Hepatocyte (in vitro differentiated cells): ENCODE measurements at regions not wholly inside any gene's neighbourhood (a gene's known extent, or its start where the extent isn't known, plus 50 kb on each side); places are given as distances from the start of the nearest gene placed in this dataset.
"Not testable (repeated sequence)": the region's sequence is repeated elsewhere in the genome, so short reads cannot be mapped to it uniquely, and the experiment has no call there.

Experiments used
- DNase-seq: peaks from one replicate; pipeline ENCODE4 v3.0.0-alpha.2; 2016; ENCODE audit warnings: low spot score
- H2AFZ ChIP-seq: fragments of 200-600 bp; sonication (generic); 2 replicates; pipeline ENCODE4 v1.6.0; 2016; ENCODE audit warnings: antibody characterized with exemption, mild to moderate bottlenecking
- H3K27ac ChIP-seq: fragments of 200-600 bp; sonication (generic); 2 replicates; pipeline ENCODE4 v1.5.1; 2016; ENCODE audit warnings: mild to moderate bottlenecking
- H3K27me3 ChIP-seq: fragments of 200-600 bp; sonication (generic); 2 replicates; pipeline ENCODE4 v1.6.1; 2016
- H3K36me3 ChIP-seq: fragments of 200-600 bp; sonication (generic); replicated peaks from 2 replicates; pipeline ENCODE4 v1.5.1; 2016; ENCODE audit warnings: low read depth; ENCODE audit not compliant: insufficient read depth
- H3K4me1 ChIP-seq: fragments of 200-600 bp; sonication (generic); 2 replicates; pipeline ENCODE4 v1.5.1; 2016; ENCODE audit warnings: mild to moderate bottlenecking, moderate library complexity; ENCODE audit not compliant: insufficient read depth
- H3K4me2 ChIP-seq: fragments of 200-600 bp; sonication (generic); 2 replicates; pipeline ENCODE4 v1.6.0; 2016
- H3K4me3 ChIP-seq: fragments of 200-600 bp; sonication (generic); 2 replicates; pipeline ENCODE4 v1.5.1; 2016; ENCODE audit warnings: mild to moderate bottlenecking
- H3K79me2 ChIP-seq: fragments of 200-600 bp; sonication (generic); 2 replicates; pipeline ENCODE4 v1.6.0; 2017; ENCODE audit warnings: mild to moderate bottlenecking
- H3K9me2 ChIP-seq: fragments of 200-600 bp; sonication (generic); replicated peaks from 2 replicates; pipeline ENCODE4 v1.6.0; 2017; ENCODE audit warnings: mild to moderate bottlenecking; ENCODE audit not compliant: insufficient read depth
- H3K9me3 ChIP-seq: fragments of 200-600 bp; sonication (generic); 2 replicates; pipeline ENCODE4 v1.5.1; 2016; ENCODE audit warnings: low read depth, mild to moderate bottlenecking
- H4K20me1 ChIP-seq: fragments of 200-600 bp; sonication (generic); 2 replicates; pipeline ENCODE4 v1.6.0; 2016; ENCODE audit warnings: mild to moderate bottlenecking; ENCODE audit not compliant: insufficient read depth, poor library complexity, severe bottlenecking
- CTCF ChIP-seq: fragments of 200-600 bp; sonication (generic); IDR thresholded peaks from 2 replicates; pipeline ENCODE4 v1.5.1; 2016; ENCODE audit warnings: antibody characterized with exemption, mild to moderate bottlenecking; ENCODE audit not compliant: poor library complexity
- EZH2 ChIP-seq: fragments of 200-600 bp; sonication (generic); IDR thresholded peaks from 2 replicates; pipeline ENCODE4 v1.6.1; 2016; ENCODE audit warnings: antibody characterized with exemption, mild to moderate bottlenecking, borderline replicate concordance
- EZH2phosphoT487 ChIP-seq: fragments of 200-600 bp; sonication (generic); IDR thresholded peaks from one replicate; pipeline ENCODE4 v1.6.1; 2018; ENCODE audit warnings: antibody characterized with exemption, mild to moderate bottlenecking, low read depth, moderate library complexity; ENCODE audit not compliant: unreplicated experiment, severe bottlenecking
- WGBS: methylation state at CpG from one replicate; pipeline ENCODE4 v1.1.6; 2016; ENCODE audit warnings: low lambda C conversion rate; ENCODE audit errors: missing lambda C conversion rate; 5-methylcytosine and 5-hydroxymethylcytosine counted together

DNA sequence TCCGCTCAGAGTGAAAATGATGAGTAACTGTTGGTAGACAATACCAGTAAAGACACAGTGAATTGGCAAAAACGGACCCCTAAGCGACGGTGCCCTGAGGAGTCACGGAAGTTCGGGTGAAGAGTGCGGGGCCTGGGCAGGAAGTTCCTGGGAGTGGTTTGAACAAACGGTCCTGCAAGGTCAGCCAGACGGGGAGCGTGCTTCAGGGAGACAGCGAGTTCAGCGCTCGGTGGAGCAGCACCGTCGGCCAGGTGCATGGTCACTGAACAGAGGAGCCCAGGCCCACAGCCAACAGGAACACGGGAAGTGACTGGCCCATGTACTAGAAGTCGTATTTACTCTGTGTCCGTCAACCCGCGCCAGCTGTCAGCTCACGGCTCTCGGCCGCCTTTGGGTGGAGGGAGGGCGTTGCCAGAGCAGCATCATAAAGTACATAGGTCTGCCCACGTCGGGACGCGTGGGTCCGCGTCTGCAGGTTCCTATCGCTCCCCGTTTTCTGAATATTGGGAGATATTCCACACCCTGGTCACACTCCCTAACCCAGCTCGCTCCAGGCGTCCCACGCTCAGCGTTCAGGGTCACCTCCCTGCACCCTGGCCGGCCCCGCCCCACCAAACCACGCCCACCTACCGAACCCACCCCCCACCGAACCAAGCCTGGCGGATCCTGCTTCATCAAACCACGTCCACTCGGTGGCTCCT is 75.6 kb upstream of the UXS1 start:
- H3K4me3 ChIP-seq, result no peak overlapping the region

DNA sequence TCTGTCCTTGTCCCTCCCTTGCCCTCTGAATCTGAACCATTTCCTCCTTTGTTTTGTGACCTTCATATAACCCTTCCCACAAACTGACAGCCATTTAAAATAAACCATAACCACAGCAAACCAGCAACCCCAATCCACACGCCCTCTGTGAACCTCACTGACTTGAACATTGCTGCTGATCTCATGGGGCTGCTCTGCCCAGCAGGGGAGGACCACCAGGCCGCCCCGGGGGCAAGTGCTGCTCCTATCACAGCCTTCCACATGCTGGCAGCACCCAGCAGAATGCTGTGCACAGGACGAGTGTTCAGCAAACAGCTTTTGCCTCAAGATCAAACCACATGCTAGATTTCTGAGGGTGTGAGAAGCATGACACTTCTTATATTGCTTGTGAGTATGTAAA is 73.9 kb upstream of the UXS1 start:
- H3K9me2 ChIP-seq, result no peaks in the 10 kb centered on the region
- no peaks in the 10 kb centered on the region for H3K36me3 ChIP-seq
- H3K27ac ChIP-seq, result no peak overlapping the region
- H2AFZ ChIP-seq, result no peak overlapping the region
- H3K27me3 ChIP-seq, result no peaks in the 10 kb centered on the region
- WGBS, result 77% methylated on average over 4 of the region's 4 CpGs
- H3K4me2 ChIP-seq, result no peak overlapping the region
- no peak for TF ChIP-seq EZH2phosphoT487
- no peak for TF ChIP-seq EZH2
- TF ChIP-seq CTCF, result no peak
- DNase-seq, result no peak
- no peaks in the 10 kb centered on the region for H4K20me1 ChIP-seq
- no peaks in the 10 kb centered on the region for H3K79me2 ChIP-seq
- H3K9me3 ChIP-seq, result no peaks in the 10 kb centered on the region
- H3K4me3 ChIP-seq, result no peak overlapping the region
- H3K4me1 ChIP-seq, result no peaks in the 10 kb centered on the region

More for the DNA sequence above, 75.6 kb upstream of the UXS1 start:
- no peaks in the 10 kb centered on the region for H3K79me2 ChIP-seq
- TF ChIP-seq EZH2phosphoT487 (no peak), CTCF (no peak), EZH2 (no peak)
- no peaks in the 10 kb centered on the region for H3K4me1 ChIP-seq
- no peaks in the 10 kb centered on the region for H3K9me2 ChIP-seq
- no peaks in the 10 kb centered on the region for H3K9me3 ChIP-seq
- no peaks in the 10 kb centered on the region for H3K36me3 ChIP-seq
- H4K20me1 ChIP-seq, result no peaks in the 10 kb centered on the region
- H3K27ac ChIP-seq, result no peak overlapping the region
- 94% methylated on average over 32 of the region's 44 CpGs for WGBS
- no peak overlapping the region for H3K4me2 ChIP-seq
- no peaks in the 10 kb centered on the region for H3K27me3 ChIP-seq
- no peak for DNase-seq
- no peak overlapping the region for H2AFZ ChIP-seq

DNA sequence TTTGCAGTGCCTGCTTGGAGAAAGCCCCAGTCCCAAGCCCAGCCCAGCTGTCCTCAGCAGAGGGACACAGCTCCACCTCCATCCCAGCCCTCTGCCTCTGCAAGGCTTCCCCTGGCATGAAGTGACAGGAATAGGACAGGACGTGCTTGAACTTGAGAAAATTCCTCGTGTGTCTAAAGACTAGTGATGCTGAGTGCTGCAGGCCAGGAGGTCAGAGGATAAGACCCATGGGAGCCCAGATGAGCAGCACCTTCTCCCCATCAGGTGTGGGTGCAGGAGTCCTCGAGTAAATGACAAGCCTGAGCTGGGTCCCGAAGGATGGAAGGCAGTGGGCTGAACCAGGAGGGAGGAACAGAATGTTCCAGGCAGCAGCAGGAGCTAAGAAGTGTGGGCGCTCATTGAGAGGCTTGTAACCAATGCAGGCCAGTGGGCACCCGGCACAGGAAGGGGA is 67.8 kb upstream of the UXS1 start:
- DNase-seq, result no peak
- Histone ChIP-seq H4K20me1 (no peaks in the 10 kb centered on the region), H3K9me3 (no peaks in the 10 kb centered on the region), H3K27ac (no peak overlapping the region), H3K4me2 (no peak overlapping the region), H3K36me3 (no peaks in the 10 kb centered on the region), H2AFZ (no peak overlapping the region), H3K4me3 (no peak overlapping the region), H3K4me1 (no peaks in the 10 kb centered on the region), H3K27me3 (no peaks in the 10 kb centered on the region), H3K79me2 (no peaks in the 10 kb centered on the region), H3K9me2 (no peaks in the 10 kb centered on the region)
- WGBS, result 65% methylated on average over 6 of the region's 6 CpGs
- no peak for TF ChIP-seq EZH2phosphoT487
- no peak for TF ChIP-seq EZH2
- no peak for TF ChIP-seq CTCF

- H3K36me3 ChIP-seq, H3K27me3 ChIP-seq, H3K9me2 ChIP-seq, H3K27ac ChIP-seq, H3K79me2 ChIP-seq, H3K9me3 ChIP-seq, H4K20me1 ChIP-seq, H3K4me1 ChIP-seq, DNase-seq, H3K4me3 ChIP-seq, H2AFZ ChIP-seq, H3K4me2 ChIP-seq: not testable (repeated sequence)
- 93% methylated on average over 7 of the region's 7 CpGs for WGBS
These were observed 64.8 kb upstream of the UXS1 start for GRCh38 chr2:106258859-106259258.
